ENCODE measurements at regions not wholly inside any gene's neighbourhood (a gene's known extent, or its start where the extent isn't known, plus 50 kb on each side); places are given as distances from the start of the nearest gene placed in this dataset.

GRCh38 chr1:115462566-115463076 is 124.6 kb upstream of the NGF start:
- CTCF ChIA-PET (ENCODE audit: low intra/inter-chr PET ratio, low total read pairs), result no interaction called here
- POLR2A ChIA-PET, result no interaction called here
- in situ Hi-C loops (cut with HindIII; ENCODE audit: extremely low pct_ligation_motif_present, low pct_unique_long_range_greater_than_20kb), result no loop called here

GRCh38 chr1:115461526-115461925 is 123.5 kb upstream of the NGF start:
- H3K4me2 ChIP-seq (ENCODE audit: low read depth, low read length), result no peak overlapping the region
- no peaks in the 10 kb centered on the region for H3K79me2 ChIP-seq (ENCODE audit: insufficient read depth, low read length)
- ChIA-PET POLR2A (no interaction called here), CTCF (ENCODE audit: low intra/inter-chr PET ratio, low total read pairs) (no interaction called here)
- FAIRE-seq (no peak), ATAC-seq (peak; percentile 72), DNase-seq (ENCODE audit: low spot score) (no peak)
- H3K4me1 ChIP-seq (ENCODE audit: insufficient read depth, low read length), result no peaks in the 10 kb centered on the region
- intact Hi-C loops (cut with micrococcal nuclease; ENCODE audit: unreplicated experiment), result no loop called here
- BruUV-seq (replicated peaks), result no TSS peak
- no peak overlapping the region for H3K9ac ChIP-seq (ENCODE audit: insufficient read depth, low read depth, low read length)
- H3K36me3 ChIP-seq (replicated peaks in 1 of 2; ENCODE audit: control insufficient read depth in 1 of 2, insufficient read depth in 2 of 2, low read length in 2 of 2), result no peaks in the 10 kb centered on the region
- no peak overlapping the region for H3K27ac ChIP-seq (ENCODE audit: extremely low read length, insufficient read depth, low read length)
- H3K4me3 ChIP-seq (replicated peaks in 1 of 3; ENCODE audit: insufficient read depth in 1 of 3, low read depth in 2 of 3, low read length in 3 of 3), result no peak overlapping the region
- 0% methylated on average over 1 of the region's 5 CpGs for WGBS (ENCODE audit: low lambda C conversion rate)
- H3K9me3 ChIP-seq (ENCODE audit: low read length), result no peaks in the 10 kb centered on the region
- in situ Hi-C loops (cut with HindIII; ENCODE audit: extremely low pct_ligation_motif_present, low pct_unique_long_range_greater_than_20kb), result no loop called here
- H2AFZ ChIP-seq (ENCODE audit: low read length), result no peak overlapping the region
- H3K27me3 ChIP-seq (ENCODE audit: control insufficient read depth in 1 of 2, insufficient read depth in 2 of 2, low read length in 2 of 2), result no peaks in the 10 kb centered on the region
- H4K20me1 ChIP-seq (ENCODE audit: insufficient read depth, low read length), result no peaks in the 10 kb centered on the region
- TF ChIP-seq ISL2 (CRISPR knock-in tag; IDR thresholded peaks at IDR 0.05) (no peak), RCOR2 (CRISPR knock-in tag; IDR thresholded peaks at IDR 0.05) (no peak), RELA (CRISPR knock-in tag; IDR thresholded peaks at IDR 0.05) (no peak), ZNF547 (CRISPR knock-in tag; IDR thresholded peaks at IDR 0.05) (no peak), ZNF556 (CRISPR knock-in tag; IDR thresholded peaks at IDR 0.05; ENCODE audit: borderline replicate concordance) (no peak), PHF20 (CRISPR knock-in tag; IDR thresholded peaks at IDR 0.05) (no peak), ZNF34 (CRISPR knock-in tag; IDR thresholded peaks at IDR 0.05; ENCODE audit: borderline replicate concordance) (no peak), ZC3H13 (CRISPR knock-in tag; IDR thresholded peaks at IDR 0.05) (no peak), ZSCAN31 (CRISPR knock-in tag; IDR thresholded peaks at IDR 0.05; ENCODE audit: low read depth) (no peak), RORA (CRISPR knock-in tag; IDR thresholded peaks at IDR 0.05) (no peak), MTF2 (CRISPR knock-in tag; IDR thresholded peaks at IDR 0.05; ENCODE audit: borderline replicate concordance) (no peak), ZBTB20 (CRISPR knock-in tag; IDR thresholded peaks at IDR 0.05; ENCODE audit: borderline replicate concordance, low read depth) (no peak)
- TF ChIP-seq, protein P1, sequence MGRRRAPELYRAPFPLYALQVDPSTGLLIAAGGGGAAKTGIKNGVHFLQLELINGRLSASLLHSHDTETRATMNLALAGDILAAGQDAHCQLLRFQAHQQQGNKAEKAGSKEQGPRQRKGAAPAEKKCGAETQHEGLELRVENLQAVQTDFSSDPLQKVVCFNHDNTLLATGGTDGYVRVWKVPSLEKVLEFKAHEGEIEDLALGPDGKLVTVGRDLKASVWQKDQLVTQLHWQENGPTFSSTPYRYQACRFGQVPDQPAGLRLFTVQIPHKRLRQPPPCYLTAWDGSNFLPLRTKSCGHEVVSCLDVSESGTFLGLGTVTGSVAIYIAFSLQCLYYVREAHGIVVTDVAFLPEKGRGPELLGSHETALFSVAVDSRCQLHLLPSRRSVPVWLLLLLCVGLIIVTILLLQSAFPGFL (CRISPR knock-in tag; IDR thresholded peaks at IDR 0.05), result no peak
- TF ChIP-seq, protein P2, sequence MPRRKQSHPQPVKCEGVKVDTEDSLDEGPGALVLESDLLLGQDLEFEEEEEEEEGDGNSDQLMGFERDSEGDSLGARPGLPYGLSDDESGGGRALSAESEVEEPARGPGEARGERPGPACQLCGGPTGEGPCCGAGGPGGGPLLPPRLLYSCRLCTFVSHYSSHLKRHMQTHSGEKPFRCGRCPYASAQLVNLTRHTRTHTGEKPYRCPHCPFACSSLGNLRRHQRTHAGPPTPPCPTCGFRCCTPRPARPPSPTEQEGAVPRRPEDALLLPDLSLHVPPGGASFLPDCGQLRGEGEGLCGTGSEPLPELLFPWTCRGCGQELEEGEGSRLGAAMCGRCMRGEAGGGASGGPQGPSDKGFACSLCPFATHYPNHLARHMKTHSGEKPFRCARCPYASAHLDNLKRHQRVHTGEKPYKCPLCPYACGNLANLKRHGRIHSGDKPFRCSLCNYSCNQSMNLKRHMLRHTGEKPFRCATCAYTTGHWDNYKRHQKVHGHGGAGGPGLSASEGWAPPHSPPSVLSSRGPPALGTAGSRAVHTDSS (CRISPR knock-in tag; conservative IDR thresholded peaks at IDR 0.05), result no peak

More at GRCh38 chr1:115462566-115463076, 124.6 kb upstream of the NGF start:
- Histone ChIP-seq H3K27me3 (ENCODE audit: control insufficient read depth in 1 of 2, insufficient read depth in 2 of 2, low read length in 2 of 2) (no peaks in the 10 kb centered on the region), H3K9ac (ENCODE audit: insufficient read depth, low read depth, low read length) (no peak overlapping the region), H4K20me1 (ENCODE audit: insufficient read depth, low read length) (no peaks in the 10 kb centered on the region), H3K27ac (ENCODE audit: extremely low read length, insufficient read depth, low read length) (no peak overlapping the region), H2AFZ (ENCODE audit: low read length) (no peak overlapping the region), H3K36me3 (replicated peaks in 1 of 2; ENCODE audit: control insufficient read depth in 1 of 2, insufficient read depth in 2 of 2, low read length in 2 of 2) (no peaks in the 10 kb centered on the region), H3K79me2 (ENCODE audit: insufficient read depth, low read length) (no peaks in the 10 kb centered on the region), H3K4me1 (ENCODE audit: insufficient read depth, low read length) (no peaks in the 10 kb centered on the region), H3K4me3 (replicated peaks in 1 of 3; ENCODE audit: insufficient read depth in 1 of 3, low read depth in 2 of 3, low read length in 3 of 3) (no peak overlapping the region), H3K9me3 (ENCODE audit: low read length) (no peaks in the 10 kb centered on the region), H3K4me2 (ENCODE audit: low read depth, low read length) (no peak overlapping the region)
- DNase-seq (ENCODE audit: low spot score) (no peak), ATAC-seq (no peak), FAIRE-seq (no peak)
- WGBS (ENCODE audit: low lambda C conversion rate), result 21% methylated on average over 4 of the region's 4 CpGs
- TF ChIP-seq IKZF5 (CRISPR knock-in tag; IDR thresholded peaks at IDR 0.05) (no peak), NFRKB (IDR thresholded peaks at IDR 0.05) (no peak), MED1 (CRISPR knock-in tag; IDR thresholded peaks at IDR 0.05) (no peak)
- intact Hi-C loops (cut with micrococcal nuclease; ENCODE audit: unreplicated experiment), result no loop called here
- no TSS peak for BruUV-seq (replicated peaks)

Data from HepG2 (cell line).